PFSK-1 (cell line): ENCODE measurements at regions not wholly inside any gene's neighbourhood (a gene's known extent, or its start where the extent isn't known, plus 50 kb on each side); places are given as distances from the start of the nearest gene placed in this dataset.

Experiments used
- FOXP2 ChIP-seq: optimal IDR thresholded peaks from 2 replicates; pipeline ENCODE3; 2011; ENCODE audit warnings: borderline replicate concordance, control low read depth, inconsistent platforms; ENCODE audit not compliant: insufficient read depth; ENCODE audit errors: extremely low read length, extremely low read depth
- POLR2AphosphoS5 ChIP-seq: IDR thresholded peaks from 2 replicates; pipeline ENCODE4 v1.6.1; 2012; ENCODE audit warnings: low read depth, mild to moderate bottlenecking, control low read depth, low read length, moderate library complexity
- SIN3A ChIP-seq: IDR thresholded peaks from 2 replicates; pipeline ENCODE4 v1.6.1; 2012; ENCODE audit warnings: mild to moderate bottlenecking, low read length, moderate library complexity, borderline replicate concordance; ENCODE audit not compliant: insufficient read depth
- TAF1 ChIP-seq: IDR thresholded peaks from 2 replicates; pipeline ENCODE4 v1.6.1; 2012; ENCODE audit warnings: low read length, control low read depth, borderline replicate concordance; ENCODE audit not compliant: insufficient read depth
- TF ChIP-seq, protein P1 (sequence below), 2 experiments: IDR thresholded peaks; 2 replicates each; pipeline versions ENCODE4 v1.6.1 to v1.8.0; 2011 to 2012; ENCODE audit warnings: low read depth in 2 of 2, low read length in 2 of 2, control low read depth in 1 of 2, inconsistent platforms in 1 of 2, mild to moderate bottlenecking in 1 of 2, moderate library complexity in 1 of 2; ENCODE audit not compliant: insufficient read depth in 1 of 2

DNA sequence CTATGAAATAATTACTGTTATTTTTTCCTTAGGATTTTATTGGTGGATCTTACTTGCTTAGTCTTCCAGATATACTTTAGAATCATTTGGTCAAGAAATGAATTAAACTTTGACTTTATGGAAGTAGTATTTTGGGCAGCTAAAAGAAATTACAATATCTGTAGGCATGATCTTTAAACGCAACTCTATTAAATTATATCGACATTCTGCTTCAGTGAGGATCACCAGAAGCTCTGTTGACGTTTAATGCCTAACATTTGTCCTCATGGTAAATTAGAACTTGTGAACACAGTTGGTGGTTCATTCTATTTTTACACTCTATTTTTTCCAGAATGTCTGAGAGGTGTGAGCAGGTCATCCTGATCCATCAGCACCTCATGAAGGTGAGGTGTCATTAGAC lies 211.6 kb downstream of the TMEM167A start:
- TF ChIP-seq POLR2AphosphoS5 (no peak), TAF1 (no peak), FOXP2 (no peak)
- TF ChIP-seq, protein P1, sequence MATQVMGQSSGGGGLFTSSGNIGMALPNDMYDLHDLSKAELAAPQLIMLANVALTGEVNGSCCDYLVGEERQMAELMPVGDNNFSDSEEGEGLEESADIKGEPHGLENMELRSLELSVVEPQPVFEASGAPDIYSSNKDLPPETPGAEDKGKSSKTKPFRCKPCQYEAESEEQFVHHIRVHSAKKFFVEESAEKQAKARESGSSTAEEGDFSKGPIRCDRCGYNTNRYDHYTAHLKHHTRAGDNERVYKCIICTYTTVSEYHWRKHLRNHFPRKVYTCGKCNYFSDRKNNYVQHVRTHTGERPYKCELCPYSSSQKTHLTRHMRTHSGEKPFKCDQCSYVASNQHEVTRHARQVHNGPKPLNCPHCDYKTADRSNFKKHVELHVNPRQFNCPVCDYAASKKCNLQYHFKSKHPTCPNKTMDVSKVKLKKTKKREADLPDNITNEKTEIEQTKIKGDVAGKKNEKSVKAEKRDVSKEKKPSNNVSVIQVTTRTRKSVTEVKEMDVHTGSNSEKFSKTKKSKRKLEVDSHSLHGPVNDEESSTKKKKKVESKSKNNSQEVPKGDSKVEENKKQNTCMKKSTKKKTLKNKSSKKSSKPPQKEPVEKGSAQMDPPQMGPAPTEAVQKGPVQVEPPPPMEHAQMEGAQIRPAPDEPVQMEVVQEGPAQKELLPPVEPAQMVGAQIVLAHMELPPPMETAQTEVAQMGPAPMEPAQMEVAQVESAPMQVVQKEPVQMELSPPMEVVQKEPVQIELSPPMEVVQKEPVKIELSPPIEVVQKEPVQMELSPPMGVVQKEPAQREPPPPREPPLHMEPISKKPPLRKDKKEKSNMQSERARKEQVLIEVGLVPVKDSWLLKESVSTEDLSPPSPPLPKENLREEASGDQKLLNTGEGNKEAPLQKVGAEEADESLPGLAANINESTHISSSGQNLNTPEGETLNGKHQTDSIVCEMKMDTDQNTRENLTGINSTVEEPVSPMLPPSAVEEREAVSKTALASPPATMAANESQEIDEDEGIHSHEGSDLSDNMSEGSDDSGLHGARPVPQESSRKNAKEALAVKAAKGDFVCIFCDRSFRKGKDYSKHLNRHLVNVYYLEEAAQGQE (IDR thresholded peaks at IDR 0.05; ENCODE audit: insufficient read depth in 1 of 2, low read depth in 2 of 2, low read length in 2 of 2) = no peak

DNA sequence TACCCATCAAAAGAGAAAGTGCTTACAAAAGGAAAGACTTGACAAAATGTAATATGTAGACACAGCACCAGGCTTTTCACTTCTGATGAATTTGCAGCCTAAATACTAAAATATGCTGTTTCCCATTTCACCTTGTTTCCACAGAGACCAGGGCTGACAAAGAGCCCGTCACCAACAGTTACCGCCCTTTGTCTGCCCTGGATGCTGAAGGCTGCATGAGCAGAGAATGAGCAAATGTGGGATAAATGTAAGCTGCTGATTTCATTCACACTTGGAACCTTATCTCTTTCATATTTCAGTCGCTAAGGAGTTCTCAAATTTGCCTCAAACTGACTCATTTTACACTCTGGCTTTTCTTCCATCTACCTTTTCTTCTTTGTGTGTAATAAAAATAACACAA lies 213.9 kb downstream of the TMEM167A start:
- no peak for TF ChIP-seq FOXP2
- TF ChIP-seq, protein P1 (IDR thresholded peaks at IDR 0.05; ENCODE audit: insufficient read depth in 1 of 2, low read depth in 2 of 2, low read length in 2 of 2) = no peak
- TF ChIP-seq POLR2AphosphoS5 = no peak

DNA sequence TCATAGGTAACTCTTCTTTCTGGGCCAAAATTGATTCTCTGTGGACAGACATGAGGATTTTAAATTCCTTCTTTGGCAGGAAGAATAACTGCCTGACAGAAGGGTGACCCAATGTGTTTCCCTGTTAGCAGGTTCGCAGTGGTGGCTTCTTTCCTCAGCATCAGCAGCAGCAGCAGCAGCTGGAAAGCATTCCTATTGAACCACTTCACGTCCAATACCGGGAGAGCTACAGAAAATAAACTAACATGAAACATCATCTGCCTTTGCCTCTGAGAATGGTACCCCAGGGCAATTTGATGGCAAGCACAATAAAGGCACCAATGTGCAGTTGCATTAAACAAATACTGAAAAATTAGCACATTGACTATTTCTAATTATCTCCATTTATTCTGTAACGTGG lies 214.5 kb downstream of the TMEM167A start:
- TF ChIP-seq TAF1 (no peak), SIN3A (no peak), FOXP2 (no peak), POLR2AphosphoS5 (no peak)
- TF ChIP-seq, protein P1 (IDR thresholded peaks at IDR 0.05; ENCODE audit: insufficient read depth in 1 of 2, low read depth in 2 of 2, low read length in 2 of 2) = no peak

DNA sequence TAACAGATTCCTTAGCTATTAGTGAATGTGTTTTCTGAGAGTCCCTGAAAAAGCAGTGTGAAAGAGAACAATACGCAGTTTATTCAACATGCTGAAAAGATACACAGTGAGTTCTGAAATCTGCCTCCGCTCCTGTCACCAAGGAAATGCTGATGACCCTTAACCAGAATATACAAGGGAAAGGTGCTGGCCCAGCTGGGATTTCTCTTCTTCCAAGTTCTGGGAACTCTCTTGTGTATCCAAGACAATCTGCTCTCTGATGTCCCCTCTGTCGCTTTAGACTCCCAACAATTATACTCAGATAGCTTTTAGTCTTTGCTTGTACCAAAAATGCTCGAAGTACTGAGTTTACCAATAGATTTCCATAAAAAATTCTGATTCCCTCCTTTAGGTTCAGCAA lies 214.9 kb downstream of the TMEM167A start:
- no peak for TF ChIP-seq FOXP2
- TF ChIP-seq POLR2AphosphoS5 = no peak
- no peak for TF ChIP-seq TAF1
- TF ChIP-seq, protein P1 (IDR thresholded peaks at IDR 0.05; ENCODE audit: insufficient read depth in 1 of 2, low read depth in 2 of 2, low read length in 2 of 2) = no peak
- no peak for TF ChIP-seq SIN3A

DNA sequence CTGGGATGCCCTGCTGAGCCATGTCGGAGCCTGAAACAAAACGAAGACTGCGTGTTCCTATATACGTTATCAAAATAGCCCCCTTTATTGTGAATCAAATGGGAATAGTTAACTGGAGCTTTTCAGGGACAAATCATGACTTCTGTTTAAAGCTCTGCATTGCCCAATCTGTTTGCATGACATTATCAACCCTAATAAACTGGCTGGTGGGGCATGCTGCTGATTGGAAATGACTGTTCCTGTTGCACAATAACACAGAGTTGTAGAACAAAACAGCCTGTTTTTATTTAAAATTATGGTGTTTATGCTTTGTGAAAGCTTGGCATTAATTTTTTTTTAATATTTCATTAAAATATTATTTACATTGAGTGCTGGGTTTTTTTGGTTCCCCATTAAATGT lies 215.5 kb downstream of the TMEM167A start:
- TF ChIP-seq, protein P1 (IDR thresholded peaks at IDR 0.05; ENCODE audit: insufficient read depth in 1 of 2, low read depth in 2 of 2, low read length in 2 of 2) = no peak
- TF ChIP-seq SIN3A = no peak
- TF ChIP-seq FOXP2 = no peak
- TF ChIP-seq POLR2AphosphoS5 = no peak
